Testis (tissue), 2 donors: ENCODE measurements at regions not wholly inside any gene's neighbourhood (a gene's known extent, or its start where the extent isn't known, plus 50 kb on each side); places are given as distances from the start of the nearest gene placed in this dataset.

Experiments
- CTCF ChIP-seq, 3 experiments: fragments of 450-650 bp in 2 of 3; fragments of 200-600 bp in 1 of 3; sonication (generic) in 1 of 3; IDR thresholded peaks; one replicate each; pipeline ENCODE4 v1.5.1; 2016 to 2019; ENCODE audit warnings: antibody characterized with exemption in 3 of 3, mild to moderate bottlenecking in 2 of 3, moderate library complexity in 1 of 3
- POLR2A ChIP-seq: fragments of 450-650 bp; IDR thresholded peaks from one replicate; pipeline ENCODE4 v1.6.1; 2017; ENCODE audit warnings: antibody characterized with exemption, mild to moderate bottlenecking, moderate library complexity

GRCh38 chr5:176736931-176737745, 73.2 kb upstream of the UNC5A start:
- TF ChIP-seq CTCF (IDR thresholded peaks at IDR 0.05): no peak
- no peak for TF ChIP-seq POLR2A
